ENCODE measurements at regions not wholly inside any gene's neighbourhood (a gene's known extent, or its start where the extent isn't known, plus 50 kb on each side); places are given as distances from the start of the nearest gene placed in this dataset.

DNA sequence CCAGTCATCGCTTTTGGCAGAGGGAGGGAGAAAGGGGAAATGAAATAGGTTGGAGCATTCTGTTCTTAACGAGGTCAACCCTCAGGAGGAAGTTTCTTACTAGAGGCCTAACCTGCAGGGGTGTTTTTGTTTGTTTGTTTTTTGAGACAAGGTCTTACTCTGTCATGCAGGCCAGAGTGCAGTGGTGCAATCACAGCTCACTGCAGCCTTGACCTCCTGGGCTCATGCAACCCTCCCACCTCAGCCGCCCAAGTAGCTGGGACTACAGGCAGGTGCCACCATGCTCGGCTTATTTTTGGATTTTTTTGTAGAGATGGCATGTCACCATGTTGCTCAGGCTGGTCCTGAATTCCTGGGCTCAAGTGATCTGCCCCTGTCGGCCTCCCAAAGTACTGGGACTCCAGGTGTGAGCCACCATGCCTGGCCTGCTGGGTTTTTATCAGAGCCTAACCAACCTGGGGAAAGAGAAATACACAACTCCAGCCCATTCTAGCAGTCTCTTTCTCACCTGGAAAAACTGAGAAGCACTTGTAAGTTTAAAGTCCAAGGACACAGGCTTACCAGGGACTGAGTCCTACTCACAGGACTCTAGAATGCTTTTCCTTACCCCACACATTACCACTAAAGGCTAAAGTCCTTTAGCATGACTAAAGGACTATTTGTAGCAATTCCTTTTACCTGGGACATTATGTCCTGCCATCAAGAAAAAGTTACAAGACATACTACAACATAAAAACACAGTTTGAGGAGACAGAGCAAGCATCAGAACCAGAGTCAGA is 101.0 kb upstream of the EGFR start:
- TF ChIP-seq, protein P1, sequence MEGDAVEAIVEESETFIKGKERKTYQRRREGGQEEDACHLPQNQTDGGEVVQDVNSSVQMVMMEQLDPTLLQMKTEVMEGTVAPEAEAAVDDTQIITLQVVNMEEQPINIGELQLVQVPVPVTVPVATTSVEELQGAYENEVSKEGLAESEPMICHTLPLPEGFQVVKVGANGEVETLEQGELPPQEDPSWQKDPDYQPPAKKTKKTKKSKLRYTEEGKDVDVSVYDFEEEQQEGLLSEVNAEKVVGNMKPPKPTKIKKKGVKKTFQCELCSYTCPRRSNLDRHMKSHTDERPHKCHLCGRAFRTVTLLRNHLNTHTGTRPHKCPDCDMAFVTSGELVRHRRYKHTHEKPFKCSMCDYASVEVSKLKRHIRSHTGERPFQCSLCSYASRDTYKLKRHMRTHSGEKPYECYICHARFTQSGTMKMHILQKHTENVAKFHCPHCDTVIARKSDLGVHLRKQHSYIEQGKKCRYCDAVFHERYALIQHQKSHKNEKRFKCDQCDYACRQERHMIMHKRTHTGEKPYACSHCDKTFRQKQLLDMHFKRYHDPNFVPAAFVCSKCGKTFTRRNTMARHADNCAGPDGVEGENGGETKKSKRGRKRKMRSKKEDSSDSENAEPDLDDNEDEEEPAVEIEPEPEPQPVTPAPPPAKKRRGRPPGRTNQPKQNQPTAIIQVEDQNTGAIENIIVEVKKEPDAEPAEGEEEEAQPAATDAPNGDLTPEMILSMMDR (IDR thresholded peaks at IDR 0.05; ENCODE audit: low read length): no peak
- no peak for TF ChIP-seq EZH2 (IDR thresholded peaks at IDR 0.05; ENCODE audit: borderline replicate concordance, low read length)

Measured in OCI-LY1 (cell line).